Neural progenitor cell (in vitro differentiated cells): ENCODE measurements at regions not wholly inside any gene's neighbourhood (a gene's known extent, or its start where the extent isn't known, plus 50 kb on each side); places are given as distances from the start of the nearest gene placed in this dataset.

Experiments used
- DNase-seq: peaks from one replicate; pipeline ENCODE4 v3.0.0-alpha.2; 2016; ENCODE audit warnings: low spot score
- H2AFZ ChIP-seq: fragments of 200-600 bp; sonication (generic); replicated peaks from 2 replicates; pipeline ENCODE4 v1.6.1; 2016; ENCODE audit warnings: antibody characterized with exemption
- H3F3A ChIP-seq: fragments of 200-600 bp; sonication (generic); 2 replicates; pipeline ENCODE4 v1.6.1; 2016; ENCODE audit warnings: antibody characterized with exemption, low read depth
- H3K27ac ChIP-seq: fragments of 200-600 bp; sonication (generic); 2 replicates; pipeline ENCODE4 v1.5.1; 2016; ENCODE audit warnings: mild to moderate bottlenecking
- H3K27me3 ChIP-seq: fragments of 200-600 bp; sonication (generic); 2 replicates; pipeline ENCODE4 v1.6.1; 2016; ENCODE audit warnings: mild to moderate bottlenecking, moderate library complexity
- H3K36me3 ChIP-seq: fragments of 200-600 bp; sonication (generic); 2 replicates; pipeline ENCODE4 v1.5.1; 2016
- H3K4me1 ChIP-seq: fragments of 200-600 bp; sonication (generic); 2 replicates; pipeline ENCODE4 v1.6.1; 2016; ENCODE audit warnings: mixed run types
- H3K4me2 ChIP-seq: fragments of 200-600 bp; sonication (generic); 2 replicates; pipeline ENCODE4 v1.6.1; 2016
- H3K4me3 ChIP-seq: fragments of 200-600 bp; sonication (generic); 2 replicates; pipeline ENCODE4 v1.5.1; 2016
- H3K79me2 ChIP-seq: fragments of 200-600 bp; sonication (generic); 2 replicates; pipeline ENCODE4 v1.6.1; 2016; ENCODE audit warnings: low read depth
- H3K9ac ChIP-seq: fragments of 200-600 bp; sonication (generic); 2 replicates; pipeline ENCODE4 v1.6.1; 2016
- H3K9me3 ChIP-seq: fragments of 200-600 bp; sonication (generic); 2 replicates; pipeline ENCODE4 v1.5.1; 2016; ENCODE audit warnings: low read depth
- H4K20me1 ChIP-seq: fragments of 200-600 bp; sonication (generic); 2 replicates; pipeline ENCODE4 v1.6.1; 2016; ENCODE audit warnings: low read depth
- H3K27ac Mint-ChIP-seq: 3 replicates; pipeline ENCODE4 v1.8.0; 2021; ENCODE audit warnings: mixed read lengths
- H3K27me3 Mint-ChIP-seq: 2 replicates; pipeline ENCODE4 v1.8.0; 2022; ENCODE audit warnings: low read depth, mild to moderate bottlenecking, inconsistent platforms, moderate library complexity, mixed read lengths; ENCODE audit not compliant: insufficient read depth
- H3K36me3 Mint-ChIP-seq: 3 replicates; pipeline ENCODE4 v1.8.0; 2021; ENCODE audit warnings: mixed read lengths
- H3K4me1 Mint-ChIP-seq: 3 replicates; pipeline ENCODE4 v1.8.0; 2021; ENCODE audit warnings: mixed read lengths
- H3K4me3 Mint-ChIP-seq: 3 replicates; pipeline ENCODE4 v1.8.0; 2021; ENCODE audit warnings: mild to moderate bottlenecking, moderate library complexity, mixed read lengths
- H3K9me3 Mint-ChIP-seq: 3 replicates; pipeline ENCODE4 v1.8.0; 2020; ENCODE audit warnings: mixed read lengths
- EZH2 ChIP-seq: fragments of 200-600 bp; sonication (generic); IDR thresholded peaks from 2 replicates; pipeline ENCODE4 v1.6.1; 2017; ENCODE audit warnings: antibody characterized with exemption, mild to moderate bottlenecking, moderate library complexity
- EZH2phosphoT487 ChIP-seq: fragments of 200-600 bp; sonication (generic); IDR thresholded peaks from 2 replicates; pipeline ENCODE4 v1.6.1; 2017; ENCODE audit warnings: antibody characterized with exemption
- TF ChIP-seq, protein P1 (sequence below): fragments of 200-600 bp; sonication (generic); IDR thresholded peaks from 2 replicates; pipeline ENCODE4 v1.5.1; 2017; ENCODE audit warnings: antibody characterized with exemption, mild to moderate bottlenecking

GRCh38 chr4:45869184-45869583 lies 254.7 kb downstream of the GABRG1 start:
- Histone ChIP-seq H4K20me1 (no peaks in the 10 kb centered on the region), H3K4me2 (no peak overlapping the region), H3K27ac (no peak overlapping the region), H3K27me3 (no peaks in the 10 kb centered on the region), H3K9ac (no peak overlapping the region), H3K9me3 (no peaks in the 10 kb centered on the region), H3F3A (no peaks in the 10 kb centered on the region), H3K79me2 (no peaks in the 10 kb centered on the region), H3K36me3 (no peaks in the 10 kb centered on the region), H2AFZ (no peak overlapping the region), H3K4me1 (no peaks in the 10 kb centered on the region), H3K4me3 (no peak overlapping the region)
- H3K9me3 Mint-ChIP-seq = no peaks in the 10 kb centered on the region
- peaks cover 2% of the 10 kb centered on the region for H3K27me3 Mint-ChIP-seq
- H3K36me3 Mint-ChIP-seq = no peaks in the 10 kb centered on the region
- TF ChIP-seq EZH2phosphoT487 (no peak), EZH2 (no peak)
- TF ChIP-seq, protein P1, sequence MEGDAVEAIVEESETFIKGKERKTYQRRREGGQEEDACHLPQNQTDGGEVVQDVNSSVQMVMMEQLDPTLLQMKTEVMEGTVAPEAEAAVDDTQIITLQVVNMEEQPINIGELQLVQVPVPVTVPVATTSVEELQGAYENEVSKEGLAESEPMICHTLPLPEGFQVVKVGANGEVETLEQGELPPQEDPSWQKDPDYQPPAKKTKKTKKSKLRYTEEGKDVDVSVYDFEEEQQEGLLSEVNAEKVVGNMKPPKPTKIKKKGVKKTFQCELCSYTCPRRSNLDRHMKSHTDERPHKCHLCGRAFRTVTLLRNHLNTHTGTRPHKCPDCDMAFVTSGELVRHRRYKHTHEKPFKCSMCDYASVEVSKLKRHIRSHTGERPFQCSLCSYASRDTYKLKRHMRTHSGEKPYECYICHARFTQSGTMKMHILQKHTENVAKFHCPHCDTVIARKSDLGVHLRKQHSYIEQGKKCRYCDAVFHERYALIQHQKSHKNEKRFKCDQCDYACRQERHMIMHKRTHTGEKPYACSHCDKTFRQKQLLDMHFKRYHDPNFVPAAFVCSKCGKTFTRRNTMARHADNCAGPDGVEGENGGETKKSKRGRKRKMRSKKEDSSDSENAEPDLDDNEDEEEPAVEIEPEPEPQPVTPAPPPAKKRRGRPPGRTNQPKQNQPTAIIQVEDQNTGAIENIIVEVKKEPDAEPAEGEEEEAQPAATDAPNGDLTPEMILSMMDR = no peak
- H3K4me1 Mint-ChIP-seq = no peaks in the 10 kb centered on the region
- no peak overlapping the region for H3K4me3 Mint-ChIP-seq
- H3K27ac Mint-ChIP-seq = no peak overlapping the region
- no peak for DNase-seq

GRCh38 chr4:45865781-45866180 lies 258.1 kb downstream of the GABRG1 start:
- Histone ChIP-seq H3K27me3 (no peaks in the 10 kb centered on the region), H3K4me1 (no peaks in the 10 kb centered on the region), H3F3A (no peaks in the 10 kb centered on the region), H3K4me3 (no peak overlapping the region), H3K79me2 (no peaks in the 10 kb centered on the region), H4K20me1 (no peaks in the 10 kb centered on the region), H3K36me3 (no peaks in the 10 kb centered on the region), H3K27ac (no peak overlapping the region), H3K4me2 (no peak overlapping the region), H3K9me3 (no peaks in the 10 kb centered on the region), H2AFZ (no peak overlapping the region), H3K9ac (no peak overlapping the region)
- Mint-ChIP-seq H3K9me3 (no peaks in the 10 kb centered on the region), H3K27ac (no peak overlapping the region), H3K4me1 (no peaks in the 10 kb centered on the region), H3K36me3 (no peaks in the 10 kb centered on the region), H3K4me3 (no peak overlapping the region), H3K27me3 (peaks cover 2% of the 10 kb centered on the region)
- no peak for DNase-seq
- no peak for TF ChIP-seq EZH2
- TF ChIP-seq, protein P1 = no peak
- TF ChIP-seq EZH2phosphoT487 = no peak

DNA sequence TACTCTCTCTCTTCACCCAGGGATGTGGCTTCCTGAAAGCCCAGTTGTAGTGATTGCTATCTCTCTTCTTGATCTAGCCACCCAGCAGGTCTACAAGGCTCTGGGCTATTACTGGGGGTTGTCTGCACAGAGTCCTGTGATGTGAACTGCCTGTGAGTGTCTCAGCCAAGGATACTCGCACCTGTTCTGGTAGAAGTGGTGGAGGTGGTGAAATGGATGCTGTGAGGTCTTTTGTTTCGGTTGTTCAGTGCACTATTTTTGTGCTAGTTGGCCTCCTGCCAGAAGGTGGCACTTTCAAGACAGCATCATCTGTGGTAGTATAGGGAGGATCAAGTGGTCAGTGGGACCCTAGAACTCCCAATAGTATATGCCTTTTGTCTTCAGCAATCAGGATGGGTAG lies 268.0 kb downstream of the GABRG1 start:
- H4K20me1 ChIP-seq = no peaks in the 10 kb centered on the region
- H3K9me3 ChIP-seq = no peaks in the 10 kb centered on the region
- H3K4me2 ChIP-seq = no peak overlapping the region
- no peak overlapping the region for H2AFZ ChIP-seq
- no peaks in the 10 kb centered on the region for H3K27me3 Mint-ChIP-seq
- no peaks in the 10 kb centered on the region for H3K36me3 Mint-ChIP-seq
- H3K9me3 Mint-ChIP-seq = no peaks in the 10 kb centered on the region
- H3K4me1 ChIP-seq = no peaks in the 10 kb centered on the region
- no peak overlapping the region for H3K4me3 ChIP-seq
- TF ChIP-seq EZH2phosphoT487 (no peak), EZH2 (no peak)
- TF ChIP-seq, protein P1 = no peak
- H3K4me1 Mint-ChIP-seq = no peaks in the 10 kb centered on the region
- DNase-seq = no peak
- no peaks in the 10 kb centered on the region for H3K36me3 ChIP-seq
- H3K27ac Mint-ChIP-seq = no peak overlapping the region
- H3K79me2 ChIP-seq = no peaks in the 10 kb centered on the region
- no peaks in the 10 kb centered on the region for H3F3A ChIP-seq
- H3K27ac ChIP-seq = no peak overlapping the region
- H3K9ac ChIP-seq = no peak overlapping the region
- no peaks in the 10 kb centered on the region for H3K27me3 ChIP-seq
- no peak overlapping the region for H3K4me3 Mint-ChIP-seq
